H9 (cell line): ENCODE measurements at regions not wholly inside any gene's neighbourhood (a gene's known extent, or its start where the extent isn't known, plus 50 kb on each side); places are given as distances from the start of the nearest gene placed in this dataset.

ENCODE experiments used
- DNase-seq: peaks from one replicate; pipeline ENCODE4 v3.0.0-alpha.2; 2017
- H2AFZ ChIP-seq: one replicate; pipeline ENCODE4 v1.6.1; 2013; ENCODE audit warnings: mild to moderate bottlenecking, low read length, control low read depth, moderate library complexity
- H2AK5ac ChIP-seq: 2 replicates; pipeline ENCODE4 v1.6.1; 2013; ENCODE audit warnings: low read length, control low read depth, mixed read lengths; ENCODE audit not compliant: insufficient read length
- H2BK120ac ChIP-seq: one replicate; pipeline ENCODE4 v1.6.1; 2013; ENCODE audit warnings: low read depth, mild to moderate bottlenecking, low read length, control low read depth, inconsistent platforms; ENCODE audit not compliant: poor library complexity, severe bottlenecking
- H2BK12ac ChIP-seq: 2 replicates; pipeline ENCODE4 v1.6.1; 2013; ENCODE audit warnings: low read length, control low read depth, mixed read lengths, low read depth; ENCODE audit not compliant: insufficient read length
- H2BK15ac ChIP-seq: 2 replicates; pipeline ENCODE4 v1.6.1; 2013; ENCODE audit warnings: low read depth, low read length, control low read depth
- H2BK20ac ChIP-seq: one replicate; pipeline ENCODE4 v1.6.1; 2013; ENCODE audit warnings: low read depth, mild to moderate bottlenecking, low read length, control low read depth, inconsistent platforms; ENCODE audit not compliant: poor library complexity, severe bottlenecking
- H2BK5ac ChIP-seq: 2 replicates; pipeline ENCODE4 v1.6.1; 2013; ENCODE audit warnings: low read length, control low read depth, mixed read lengths; ENCODE audit not compliant: insufficient read length
- H3K14ac ChIP-seq: 2 replicates; pipeline ENCODE4 v1.6.1; 2013; ENCODE audit warnings: low read length, control low read depth; ENCODE audit not compliant: insufficient read depth
- H3K18ac ChIP-seq: 2 replicates; pipeline ENCODE4 v1.6.1; 2013; ENCODE audit warnings: low read depth, mild to moderate bottlenecking, mixed read lengths, low read length, control low read depth; ENCODE audit not compliant: insufficient read length
- H3K23ac ChIP-seq: 2 replicates; pipeline ENCODE4 v1.6.1; 2013; ENCODE audit warnings: low read length, control low read depth, mixed read lengths, low read depth; ENCODE audit not compliant: insufficient read length
- H3K23me2 ChIP-seq: 2 replicates; pipeline ENCODE4 v1.6.1; 2013; ENCODE audit warnings: low read depth, mild to moderate bottlenecking, mixed read lengths, low read length, control low read depth; ENCODE audit not compliant: insufficient read length, poor library complexity, severe bottlenecking
- H3K27ac ChIP-seq: 2 replicates; pipeline ENCODE4 v1.5.1; 2013; ENCODE audit warnings: low read length, control low read depth, mixed read lengths, low read depth; ENCODE audit not compliant: insufficient read length
- H3K27me3 ChIP-seq: 2 replicates; pipeline ENCODE4 v1.6.1; 2013; ENCODE audit warnings: low read length, control low read depth, inconsistent platforms; ENCODE audit not compliant: insufficient read depth
- H3K4ac ChIP-seq: 2 replicates; pipeline ENCODE4 v1.6.1; 2013; ENCODE audit warnings: low read depth, mild to moderate bottlenecking, control low read depth, inconsistent platforms, low read length, moderate library complexity
- H3K4me1 ChIP-seq: 2 replicates; pipeline ENCODE4 v1.6.1; 2013; ENCODE audit warnings: low read length, control low read depth, inconsistent platforms; ENCODE audit not compliant: insufficient read depth
- H3K4me2 ChIP-seq: 2 replicates; pipeline ENCODE4 v1.6.1; 2013; ENCODE audit warnings: low read length, control low read depth, mixed read lengths; ENCODE audit not compliant: insufficient read length, insufficient read depth
- H3K56ac ChIP-seq: 2 replicates; pipeline ENCODE4 v1.6.1; 2013; ENCODE audit warnings: low read depth, mild to moderate bottlenecking, mixed read lengths, low read length, control low read depth; ENCODE audit not compliant: insufficient read length
- H3K79me1 ChIP-seq: 2 replicates; pipeline ENCODE4 v1.6.1; 2013; ENCODE audit warnings: low read depth, mild to moderate bottlenecking, moderate library complexity, low read length, control low read depth, inconsistent platforms; ENCODE audit not compliant: insufficient read depth, poor library complexity, severe bottlenecking
- H3K79me2 ChIP-seq: 2 replicates; pipeline ENCODE4 v1.6.1; 2013; ENCODE audit warnings: low read length, control low read depth, inconsistent platforms; ENCODE audit not compliant: insufficient read depth
- H3K9ac ChIP-seq: 2 replicates; pipeline ENCODE4 v1.6.1; 2013; ENCODE audit warnings: low read length, control low read depth, mixed read lengths; ENCODE audit not compliant: insufficient read length; ENCODE audit errors: extremely low read depth
- H3K9me3 ChIP-seq: one replicate; pipeline ENCODE4 v1.6.1; 2013; ENCODE audit warnings: low read depth, low read length, inconsistent platforms; ENCODE audit not compliant: control insufficient read depth
- H3T11ph ChIP-seq: one replicate; pipeline ENCODE4 v1.6.1; 2013; ENCODE audit warnings: mild to moderate bottlenecking, low read length, control low read depth, inconsistent platforms
- H4K20me1 ChIP-seq: one replicate; pipeline ENCODE4 v1.6.1; 2013; ENCODE audit not compliant: control insufficient read depth, insufficient read length, insufficient read depth
- H4K5ac ChIP-seq: 2 replicates; pipeline ENCODE4 v1.6.1; 2013; ENCODE audit warnings: low read depth, mild to moderate bottlenecking, mixed read lengths, low read length, control low read depth; ENCODE audit not compliant: insufficient read length
- H4K8ac ChIP-seq: replicated peaks from 2 replicates; pipeline ENCODE4 v1.6.1; 2013; ENCODE audit warnings: low read length, control low read depth, mixed read lengths, low read depth; ENCODE audit not compliant: insufficient read length
- H4K91ac ChIP-seq: 2 replicates; pipeline ENCODE4 v1.6.1; 2013; ENCODE audit warnings: low read depth, mild to moderate bottlenecking, moderate library complexity, mixed read lengths, low read length, control low read depth; ENCODE audit not compliant: insufficient read length
- H3K27ac Mint-ChIP-seq, 3 experiments: 2 replicates in 2 of 3; 3 replicates in 1 of 3; pipeline ENCODE4 v1.8.0; 2020 to 2021; ENCODE audit warnings: mixed read lengths in 3 of 3, mild to moderate bottlenecking in 1 of 3, moderate library complexity in 1 of 3
- H3K27me3 Mint-ChIP-seq: 2 replicates; pipeline ENCODE4 v1.8.0; 2021; ENCODE audit warnings: low read depth, mild to moderate bottlenecking, moderate library complexity, mixed read lengths
- H3K36me3 Mint-ChIP-seq, 3 experiments: 2 replicates in 2 of 3; 3 replicates in 1 of 3; pipeline ENCODE4 v1.8.0; 2020 to 2021; ENCODE audit warnings: low read depth in 3 of 3, mixed read lengths in 3 of 3; ENCODE audit not compliant: insufficient read depth in 1 of 3
- H3K4me1 Mint-ChIP-seq, 2 experiments: 2 replicates each; pipeline ENCODE4 v1.8.0; 2020; ENCODE audit warnings: mixed read lengths in 2 of 2
- H3K4me3 Mint-ChIP-seq, 2 experiments: 2 replicates in 1 of 2; 3 replicates in 1 of 2; pipeline ENCODE4 v1.8.0; 2020 to 2021; ENCODE audit warnings: mild to moderate bottlenecking in 2 of 2, mixed read lengths in 2 of 2, moderate library complexity in 1 of 2
- H3K9me3 Mint-ChIP-seq, 2 experiments: 2 replicates in 1 of 2; 3 replicates in 1 of 2; pipeline ENCODE4 v1.8.0; 2020; ENCODE audit warnings: mild to moderate bottlenecking in 2 of 2, mixed read lengths in 2 of 2, moderate library complexity in 1 of 2
- WGBS: extraction: QIAGEN DNeasy Blood & Tissue Kit; methylation state at CpG from one replicate; pipeline ENCODE4 v1.1.7; 2013; ENCODE audit warnings: missing lambda C conversion rate, low lambda C conversion rate, mixed read lengths; ENCODE audit not compliant: insufficient read length; ENCODE audit errors: extremely low coverage; 5-methylcytosine and 5-hydroxymethylcytosine counted together
- TF ChIP-seq, protein P1 (sequence below): fragments of 200-600 bp; sonication (generic); conservative IDR thresholded peaks from 3 replicates; pipeline ENCODE4 v1.8.0; 2021; ENCODE audit warnings: antibody characterized with exemption, mild to moderate bottlenecking

DNA sequence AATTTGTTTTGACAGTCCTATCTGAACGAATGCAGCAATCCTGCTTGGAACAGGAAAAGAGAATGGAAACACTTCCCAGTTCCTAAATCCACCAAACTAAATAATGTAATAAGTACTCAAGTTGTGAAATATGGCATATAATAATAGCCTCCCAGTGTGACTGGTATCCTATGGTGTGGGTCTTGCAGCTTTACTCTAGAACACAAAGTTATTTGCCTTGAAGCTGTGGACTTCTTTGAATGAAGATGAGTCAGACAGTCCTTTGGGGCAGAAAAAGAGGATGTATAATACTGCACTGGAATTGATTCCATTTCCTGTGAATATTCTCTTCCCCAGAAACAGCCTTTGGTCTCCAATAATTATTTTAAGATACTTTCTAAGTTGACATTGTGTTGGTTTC lies 887.0 kb downstream of the KCNA4 start:
- no peak overlapping the region for H2BK20ac ChIP-seq
- H2BK12ac ChIP-seq, result no peak overlapping the region
- H2BK5ac ChIP-seq, result no peak overlapping the region
- no CpG with 5 or more reads among the region's 1 CpG for WGBS
- H3K56ac ChIP-seq, result no peak overlapping the region
- H3K4me2 ChIP-seq, result no peak overlapping the region
- H2AFZ ChIP-seq, result no peak overlapping the region
- Mint-ChIP-seq H3K36me3 (no peaks in the 10 kb centered on the region), H3K27me3 (no peaks in the 10 kb centered on the region), H3K27ac (no peak overlapping the region), H3K4me3 (no peak overlapping the region), H3K4me1 (no peaks in the 10 kb centered on the region), H3K9me3 (no peaks in the 10 kb centered on the region)
- H3K9ac ChIP-seq, result no peak overlapping the region
- no peaks in the 10 kb centered on the region for H3K79me1 ChIP-seq
- H3K23ac ChIP-seq, result no peak overlapping the region
- no peak overlapping the region for H4K8ac ChIP-seq
- no peaks in the 10 kb centered on the region for H4K20me1 ChIP-seq
- no peak overlapping the region for H4K5ac ChIP-seq
- H3K4me1 ChIP-seq, result no peaks in the 10 kb centered on the region
- H3K27me3 ChIP-seq, result no peaks in the 10 kb centered on the region
- H3K18ac ChIP-seq, result no peak overlapping the region
- H3K9me3 ChIP-seq, result no peaks in the 10 kb centered on the region
- H3K4ac ChIP-seq, result no peak overlapping the region
- H3K23me2 ChIP-seq, result no peaks in the 10 kb centered on the region
- H2AK5ac ChIP-seq, result no peak overlapping the region
- no peak overlapping the region for H3T11ph ChIP-seq
- no peak overlapping the region for H3K27ac ChIP-seq
- H2BK15ac ChIP-seq, result no peak overlapping the region
- TF ChIP-seq, protein P1, sequence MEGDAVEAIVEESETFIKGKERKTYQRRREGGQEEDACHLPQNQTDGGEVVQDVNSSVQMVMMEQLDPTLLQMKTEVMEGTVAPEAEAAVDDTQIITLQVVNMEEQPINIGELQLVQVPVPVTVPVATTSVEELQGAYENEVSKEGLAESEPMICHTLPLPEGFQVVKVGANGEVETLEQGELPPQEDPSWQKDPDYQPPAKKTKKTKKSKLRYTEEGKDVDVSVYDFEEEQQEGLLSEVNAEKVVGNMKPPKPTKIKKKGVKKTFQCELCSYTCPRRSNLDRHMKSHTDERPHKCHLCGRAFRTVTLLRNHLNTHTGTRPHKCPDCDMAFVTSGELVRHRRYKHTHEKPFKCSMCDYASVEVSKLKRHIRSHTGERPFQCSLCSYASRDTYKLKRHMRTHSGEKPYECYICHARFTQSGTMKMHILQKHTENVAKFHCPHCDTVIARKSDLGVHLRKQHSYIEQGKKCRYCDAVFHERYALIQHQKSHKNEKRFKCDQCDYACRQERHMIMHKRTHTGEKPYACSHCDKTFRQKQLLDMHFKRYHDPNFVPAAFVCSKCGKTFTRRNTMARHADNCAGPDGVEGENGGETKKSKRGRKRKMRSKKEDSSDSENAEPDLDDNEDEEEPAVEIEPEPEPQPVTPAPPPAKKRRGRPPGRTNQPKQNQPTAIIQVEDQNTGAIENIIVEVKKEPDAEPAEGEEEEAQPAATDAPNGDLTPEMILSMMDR, result no peak
- H3K14ac ChIP-seq, result no peak overlapping the region
- no peak overlapping the region for H4K91ac ChIP-seq
- H3K79me2 ChIP-seq, result no peaks in the 10 kb centered on the region
- DNase-seq, result no peak
- H2BK120ac ChIP-seq, result no peak overlapping the region
